DND-41 (cell line): ENCODE measurements at regions not wholly inside any gene's neighbourhood (a gene's known extent, or its start where the extent isn't known, plus 50 kb on each side); places are given as distances from the start of the nearest gene placed in this dataset.

ENCODE experiments used
- CTCF ChIP-seq: IDR thresholded peaks from 2 replicates; pipeline ENCODE4 v1.5.1; 2012; ENCODE audit warnings: borderline replicate concordance, low read length, moderate library complexity, mild to moderate bottlenecking; ENCODE audit not compliant: poor library complexity, severe bottlenecking; ENCODE audit errors: extremely low read depth
- EZH2 ChIP-seq: IDR thresholded peaks from 3 replicates; pipeline ENCODE4 v1.6.1; 2012; ENCODE audit warnings: borderline replicate concordance, low read depth, mild to moderate bottlenecking, moderate library complexity, low read length, inconsistent platforms; ENCODE audit not compliant: severe bottlenecking

DNA sequence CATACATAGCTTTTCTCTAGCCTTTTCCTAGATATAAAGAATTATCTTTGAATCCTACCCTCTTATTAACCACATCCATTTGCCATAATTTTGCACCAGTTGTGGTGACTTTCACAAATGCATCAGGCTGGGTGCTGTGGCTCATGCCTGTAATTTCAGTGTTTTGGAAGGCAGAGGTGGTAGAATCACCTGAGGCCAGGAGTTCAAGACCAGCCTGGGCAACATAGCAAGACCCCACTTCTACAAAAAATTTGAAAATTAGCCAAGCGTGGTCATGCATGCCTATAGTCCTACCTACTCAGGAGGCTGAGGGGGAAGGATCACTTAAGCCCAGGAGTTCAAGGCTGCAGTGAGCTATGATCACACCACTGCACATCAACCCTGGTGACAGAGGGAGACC, 672.4 kb upstream of the CHAC2 start:
- TF ChIP-seq EZH2 (no peak), CTCF (no peak)
